ENCODE measurements at regions not wholly inside any gene's neighbourhood (a gene's known extent, or its start where the extent isn't known, plus 50 kb on each side); places are given as distances from the start of the nearest gene placed in this dataset.
A peak's percentile ranks its signal among the peaks of the same experiment; 100 is the strongest.

DNA sequence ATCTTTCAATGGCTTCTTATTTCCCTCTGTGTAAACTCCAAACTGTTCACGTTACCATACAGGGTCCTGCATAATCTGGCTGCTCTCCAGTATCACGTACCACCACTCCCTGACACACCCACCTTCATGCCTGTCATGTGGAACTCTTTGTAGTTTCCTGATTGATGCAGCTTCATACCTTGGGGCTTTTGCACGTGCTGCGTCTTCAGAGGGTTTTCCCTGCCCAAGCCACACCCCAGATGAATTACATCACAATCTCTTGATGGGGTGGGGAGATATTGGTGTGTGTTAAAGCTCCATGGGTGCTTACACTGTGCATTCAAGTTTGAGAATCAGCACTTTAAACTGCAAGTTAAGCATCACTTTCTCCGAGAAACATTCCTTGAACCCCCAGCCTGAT lies 101.9 kb downstream of the CT47B1 start:
- Mint-ChIP-seq H3K36me3 (no peaks in the 10 kb centered on the region), H3K27me3 (no peaks in the 10 kb centered on the region), H3K4me3 (no peak overlapping the region), H3K9me3 (peaks cover 0 to 2% (median 0%) of the 10 kb centered on the region in 9 donors), H3K27ac (peak overlapping the region in 2 of 10 donors; percentile 40 to 58), H3K4me1 (peaks cover 2 to 8% (median 2%) of the 10 kb centered on the region in 4 donors)
- POLR2A ChIA-PET = no interaction called here
- DNase-seq (no peak), ATAC-seq (peak in 1 of 2 donors; percentile 43)

DNA sequence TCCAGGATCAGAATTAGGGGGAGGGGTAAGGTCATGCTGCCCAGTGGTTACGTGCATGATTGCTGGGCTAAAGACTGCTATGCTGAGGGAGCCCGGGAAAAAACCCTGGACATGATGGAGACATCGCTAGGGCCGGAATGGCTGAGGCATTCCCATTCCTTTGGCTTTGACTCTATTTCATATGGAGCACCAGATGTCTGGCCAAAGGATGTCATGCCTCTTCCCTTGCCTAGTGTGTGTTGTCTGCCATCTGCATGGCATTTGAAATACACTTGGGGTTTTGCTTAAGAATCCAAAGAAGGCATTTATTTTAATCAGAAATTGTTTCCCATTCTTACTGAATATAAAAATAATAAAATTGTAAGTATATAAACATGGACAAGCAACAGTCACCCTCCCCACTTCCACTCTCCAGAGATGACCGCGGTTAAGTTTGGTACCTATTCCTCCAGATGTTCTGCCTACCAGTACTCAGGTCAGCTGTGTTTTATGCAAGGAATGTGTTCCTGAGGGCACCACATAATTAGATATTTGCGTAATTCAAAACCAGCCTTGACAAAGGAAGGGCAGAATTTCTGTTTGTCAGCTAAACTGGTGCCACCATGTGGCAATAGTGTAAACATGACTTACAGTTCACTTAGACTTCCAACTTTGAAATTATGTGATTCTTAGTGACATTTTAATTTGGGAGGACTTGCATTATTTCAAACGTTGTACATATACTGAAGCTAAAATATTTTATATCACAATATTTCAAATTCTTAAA lies 105.9 kb downstream of the CT47B1 start:
- H3K4me3 Mint-ChIP-seq = no peak overlapping the region
- H3K27me3 Mint-ChIP-seq = no peaks in the 10 kb centered on the region
- H3K9me3 Mint-ChIP-seq = no peaks in the 10 kb centered on the region
- H3K4me1 Mint-ChIP-seq = peaks cover 2 to 8% (median 2%) of the 10 kb centered on the region in 4 donors
- POLR2A ChIA-PET = no interaction called here
- ATAC-seq = no peak
- DNase-seq = peak in 2 of 10 donors; percentile 27 to 30
- no peak overlapping the region for H3K27ac Mint-ChIP-seq
- no peaks in the 10 kb centered on the region for H3K36me3 Mint-ChIP-seq

DNA sequence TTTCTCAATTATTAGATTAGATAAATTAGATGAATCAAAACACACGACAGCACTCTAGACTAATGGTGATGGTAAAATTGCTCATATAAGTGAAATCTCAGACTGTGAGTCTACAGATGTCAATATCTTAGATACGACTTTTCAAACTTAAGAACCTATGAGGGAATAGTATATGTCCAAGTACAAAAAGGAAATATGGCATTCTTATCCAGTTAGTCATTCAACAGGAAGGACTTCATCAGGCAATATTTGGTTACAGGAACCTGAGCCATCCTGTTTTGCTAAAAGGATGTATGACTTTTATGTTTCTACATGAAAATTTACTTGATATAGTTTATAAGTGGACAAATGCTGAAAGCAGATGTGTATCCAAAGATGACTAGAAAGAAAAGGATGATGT lies 107.0 kb downstream of the CT47B1 start:
- H3K9me3 Mint-ChIP-seq = no peaks in the 10 kb centered on the region
- DNase-seq (no peak), ATAC-seq (no peak)
- no peak overlapping the region for H3K4me3 Mint-ChIP-seq
- POLR2A ChIA-PET = no interaction called here
- H3K36me3 Mint-ChIP-seq = no peaks in the 10 kb centered on the region
- peaks cover 1 to 3% (median 2%) of the 10 kb centered on the region in 4 donors for H3K4me1 Mint-ChIP-seq
- H3K27ac Mint-ChIP-seq = no peak overlapping the region
- no peaks in the 10 kb centered on the region for H3K27me3 Mint-ChIP-seq

DNA sequence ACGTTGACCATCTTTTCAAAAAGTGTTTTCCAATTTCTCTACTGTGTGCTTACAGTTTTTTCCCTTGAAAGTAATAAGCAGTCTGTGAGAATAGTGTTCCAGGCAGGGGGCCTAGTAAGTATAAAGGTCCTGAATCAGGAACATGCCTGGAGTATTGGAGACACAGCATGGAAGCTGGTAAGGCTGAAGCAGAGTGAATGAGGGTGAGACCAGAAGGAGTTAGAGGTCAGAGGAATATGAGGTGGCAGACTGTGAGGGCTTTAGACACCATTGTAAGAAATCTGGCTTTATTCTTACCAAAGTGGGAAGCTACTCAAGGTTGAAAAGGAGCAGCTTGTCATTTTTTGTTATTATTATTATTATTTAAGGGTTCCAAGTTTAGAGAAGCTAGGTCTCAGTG lies 107.4 kb downstream of the CT47B1 start:
- H3K27ac Mint-ChIP-seq = no peak overlapping the region
- POLR2A ChIA-PET = interaction anchor here (0.6 kb wide), 1 partner anchor 138 kb away, joined by 4 read pairs; no protein-coding TSS in a partner anchor
- DNase-seq = no peak

DNA sequence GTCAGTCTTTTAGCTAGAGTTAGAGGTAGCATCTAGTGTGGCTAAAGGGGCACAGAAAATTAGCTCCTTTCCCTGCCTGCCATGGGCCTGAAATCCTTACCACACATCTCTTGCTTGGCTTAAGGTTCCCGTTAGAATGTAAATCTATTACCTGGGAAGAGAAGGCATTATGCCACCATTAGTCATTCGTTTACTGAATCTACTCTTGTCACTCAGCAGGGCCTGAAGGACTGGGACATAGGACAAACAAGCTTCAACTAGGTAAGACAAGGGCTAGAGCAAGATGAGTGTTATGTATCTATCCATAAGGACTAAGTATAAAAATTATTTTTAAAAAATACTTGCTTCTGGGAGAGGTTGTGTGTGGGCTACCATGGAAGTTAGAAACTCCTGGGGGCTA lies 112.4 kb downstream of the CT47B1 start:
- Mint-ChIP-seq H3K36me3 (no peaks in the 10 kb centered on the region), H3K27ac (no peak overlapping the region)
- POLR2A ChIA-PET = no interaction called here

More for the DNA sequence above, 107.4 kb downstream of the CT47B1 start:
- H3K4me3 Mint-ChIP-seq = no peak overlapping the region
- no peaks in the 10 kb centered on the region for H3K27me3 Mint-ChIP-seq
- no peaks in the 10 kb centered on the region for H3K9me3 Mint-ChIP-seq
- ATAC-seq = no peak
- H3K36me3 Mint-ChIP-seq = no peaks in the 10 kb centered on the region
- peaks cover 0 to 2% (median under 1%) of the 10 kb centered on the region in 4 donors for H3K4me1 Mint-ChIP-seq

GRCh38 chrX:120761810-120762209 lies 113.9 kb downstream of the CT47B1 start:
- H3K9me3 Mint-ChIP-seq = peaks cover 0 to 1% (median 0%) of the 10 kb centered on the region in 9 donors
- H3K36me3 Mint-ChIP-seq = no peaks in the 10 kb centered on the region
- H3K27ac Mint-ChIP-seq = no peak overlapping the region
- H3K27me3 Mint-ChIP-seq = no peaks in the 10 kb centered on the region
- no peak for DNase-seq
- peaks cover 3 to 15% (median 6%) of the 10 kb centered on the region in 4 donors for H3K4me1 Mint-ChIP-seq
- POLR2A ChIA-PET = no interaction called here
- ATAC-seq = no peak
- H3K4me3 Mint-ChIP-seq = no peak overlapping the region

More for the DNA sequence above, 112.4 kb downstream of the CT47B1 start:
- no peak overlapping the region for H3K4me3 Mint-ChIP-seq
- DNase-seq = no peak
- H3K9me3 Mint-ChIP-seq = no peaks in the 10 kb centered on the region
- no peak for ATAC-seq
- peaks cover 3 to 7% (median 6%) of the 10 kb centered on the region in 4 donors for H3K4me1 Mint-ChIP-seq
- H3K27me3 Mint-ChIP-seq = no peaks in the 10 kb centered on the region

GRCh38 chrX:120759685-120760084 lies 116.0 kb downstream of the CT47B1 start:
- DNase-seq = no peak
- Mint-ChIP-seq H3K27ac (peak overlapping the region in 8 of 10 donors; percentile 27 to 83 (median 60)), H3K4me3 (no peak overlapping the region)

GRCh38 chrX:120755066-120755846 lies 120.4 kb downstream of the CT47B1 start:
- DNase-seq = peak in 7 of 10 donors; percentile 13 to 66 (median 32)
- Mint-ChIP-seq H3K27ac (peak overlapping the region in 7 of 10 donors; percentile 10 to 89 (median 73)), H3K27me3 (no peaks in the 10 kb centered on the region), H3K4me3 (peak overlapping the region in 6 of 10 donors; percentile 5 to 59 (median 28)), H3K36me3 (no peaks in the 10 kb centered on the region), H3K9me3 (peaks cover 0 to 1% (median 0%) of the 10 kb centered on the region in 9 donors), H3K4me1 (peaks cover 22 to 71% (median 46%) of the 10 kb centered on the region in 4 donors)
- POLR2A ChIA-PET = no interaction called here
- peak; percentile 37 to 76 for ATAC-seq

More at GRCh38 chrX:120759685-120760084, 116.0 kb downstream of the CT47B1 start:
- H3K4me1 Mint-ChIP-seq = peaks cover 7 to 37% (median 20%) of the 10 kb centered on the region in 4 donors
- H3K27me3 Mint-ChIP-seq = no peaks in the 10 kb centered on the region
- peaks cover 0 to 1% (median 0%) of the 10 kb centered on the region in 9 donors for H3K9me3 Mint-ChIP-seq
- POLR2A ChIA-PET = no interaction called here
- ATAC-seq = peak in 1 of 2 donors; percentile 37
- no peaks in the 10 kb centered on the region for H3K36me3 Mint-ChIP-seq

DNA sequence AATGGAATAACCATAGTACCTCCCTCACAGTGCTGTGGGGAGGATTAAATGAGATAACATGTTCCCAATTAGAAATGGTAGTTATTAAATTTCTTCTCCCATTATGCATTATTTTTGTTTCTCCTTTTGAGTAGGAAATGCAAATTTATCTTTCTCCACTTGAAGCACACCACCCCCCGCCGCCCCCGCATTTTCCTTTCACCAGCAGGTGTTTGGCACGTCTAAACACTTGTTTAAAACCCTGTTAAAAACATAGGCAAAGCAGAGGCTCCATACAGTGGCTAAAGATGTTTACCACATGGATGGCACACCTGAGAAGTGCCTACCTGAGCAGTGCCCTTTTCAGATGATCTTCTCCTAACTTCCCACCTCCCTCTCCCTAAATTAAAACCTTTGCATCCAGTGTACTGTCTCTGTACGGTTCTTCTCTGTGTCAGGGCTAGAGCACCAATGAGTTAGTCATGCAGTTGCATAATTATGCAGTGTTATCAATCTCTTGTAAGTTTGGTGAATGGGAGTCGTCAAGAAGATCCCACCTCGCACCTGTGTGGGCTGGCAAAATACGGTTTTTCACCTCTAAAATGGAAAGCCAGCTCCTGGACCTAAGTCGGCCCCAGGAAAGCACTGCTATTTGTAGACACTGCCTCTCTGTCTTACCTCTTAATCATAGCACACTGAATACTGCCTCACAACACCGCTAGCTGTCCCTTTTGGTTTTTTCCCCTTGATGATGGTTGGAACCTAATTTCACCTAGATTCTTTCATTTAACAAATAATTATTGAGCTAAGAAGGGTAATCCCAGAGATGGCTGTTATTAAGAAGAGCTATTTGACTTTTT lies 122.0 kb downstream of the CT47B1 start:
- H3K27ac Mint-ChIP-seq = peak overlapping the region in 8 of 10 donors; percentile 7 to 89 (median 56)
- POLR2A ChIA-PET = no interaction called here
- DNase-seq (peak in 1 of 10 donors; percentile 7), ATAC-seq (peak in 1 of 2 donors; percentile 46)
- H3K27me3 Mint-ChIP-seq = no peaks in the 10 kb centered on the region
- peak overlapping the region in 7 of 10 donors; percentile 29 to 58 (median 43) for H3K4me3 Mint-ChIP-seq
- no peaks in the 10 kb centered on the region for H3K36me3 Mint-ChIP-seq
- peaks cover 0 to 1% (median 0%) of the 10 kb centered on the region in 9 donors for H3K9me3 Mint-ChIP-seq
- H3K4me1 Mint-ChIP-seq = peaks cover 23 to 79% (median 47%) of the 10 kb centered on the region in 4 donors

DNA sequence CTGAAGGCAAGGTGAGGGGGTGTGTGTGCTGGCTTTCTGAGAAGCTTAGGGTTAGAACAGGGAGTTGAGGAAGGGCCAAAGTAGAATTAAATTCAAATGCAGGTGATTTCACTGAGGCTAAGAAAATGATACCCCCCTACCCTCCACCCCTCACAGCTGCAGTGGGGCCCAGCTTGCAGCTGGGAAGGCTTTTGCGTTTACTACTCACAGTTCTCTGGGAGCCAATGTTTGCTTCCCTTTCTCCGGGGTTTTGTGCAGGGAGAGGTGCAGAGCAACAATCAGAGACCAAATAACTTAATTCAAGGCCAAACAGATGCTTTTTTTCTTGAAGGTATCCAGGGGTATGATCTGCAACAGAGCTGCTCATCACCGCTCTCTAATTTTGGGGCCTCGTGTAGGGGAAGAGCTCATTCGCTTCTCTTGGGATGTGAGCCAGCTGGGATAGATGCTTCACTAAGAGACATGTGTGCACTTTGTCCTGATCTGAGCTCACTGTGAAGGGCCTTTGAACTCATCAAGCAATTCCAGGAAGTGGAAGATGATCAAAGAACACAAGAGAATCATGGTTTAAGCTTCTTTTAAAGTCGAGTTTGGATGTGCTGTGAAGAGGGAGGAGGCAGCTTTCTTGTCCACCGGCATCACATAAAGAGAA lies 122.7 kb upstream of the C1GALT1C1 start:
- Mint-ChIP-seq H3K4me1 (peaks cover 23 to 82% (median 48%) of the 10 kb centered on the region in 4 donors), H3K27me3 (no peaks in the 10 kb centered on the region), H3K27ac (peak overlapping the region in 6 of 10 donors; percentile 2 to 89 (median 67)), H3K9me3 (no peaks in the 10 kb centered on the region), H3K4me3 (peak overlapping the region in 6 of 10 donors; percentile 19 to 50 (median 31)), H3K36me3 (no peaks in the 10 kb centered on the region)
- POLR2A ChIA-PET = no interaction called here
- ATAC-seq (peak in 1 of 2 donors; percentile 48), DNase-seq (no peak)

- Mint-ChIP-seq H3K9me3 (no peaks in the 10 kb centered on the region), H3K27ac (no peak overlapping the region), H3K4me3 (no peak overlapping the region), H3K27me3 (no peaks in the 10 kb centered on the region), H3K36me3 (no peaks in the 10 kb centered on the region), H3K4me1 (peaks cover 23 to 75% (median 48%) of the 10 kb centered on the region in 4 donors)
- ATAC-seq (no peak), DNase-seq (no peak)
- POLR2A ChIA-PET = no interaction called here
Observed at GRCh38 chrX:120751683-120752082, 121.8 kb upstream of the C1GALT1C1 start.

DNA sequence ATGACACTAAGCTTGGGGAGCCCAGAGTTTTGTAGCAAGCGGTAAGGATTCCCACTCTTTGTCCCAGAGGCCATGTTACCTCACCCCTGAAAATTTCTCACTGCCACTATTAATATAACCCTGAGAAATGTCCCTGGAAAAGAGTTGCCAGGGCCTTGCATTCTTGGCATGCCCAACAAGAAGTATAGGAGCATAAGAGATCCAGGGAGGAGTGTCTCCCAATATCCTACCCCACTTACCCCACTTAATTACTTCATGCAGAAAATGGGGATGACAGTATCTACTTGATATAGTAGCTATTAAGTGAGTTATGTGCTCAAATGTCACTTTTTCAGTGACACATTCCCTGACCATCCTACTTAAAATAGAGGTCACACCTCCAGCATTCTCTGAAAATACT lies 120.5 kb upstream of the C1GALT1C1 start:
- Mint-ChIP-seq H3K9me3 (no peaks in the 10 kb centered on the region), H3K27ac (peak overlapping the region in 1 of 10 donors; percentile 22), H3K4me1 (peaks cover 23 to 65% (median 41%) of the 10 kb centered on the region in 4 donors), H3K27me3 (no peaks in the 10 kb centered on the region), H3K36me3 (no peaks in the 10 kb centered on the region), H3K4me3 (peak overlapping the region in 1 of 10 donors; percentile 7)
- DNase-seq (no peak), ATAC-seq (no peak)
- POLR2A ChIA-PET = no interaction called here
